Breast epithelium (tissue), 3 donors: ENCODE measurements at regions not wholly inside any gene's neighbourhood (a gene's known extent, or its start where the extent isn't known, plus 50 kb on each side); places are given as distances from the start of the nearest gene placed in this dataset.

Experiments
- CTCF ChIP-seq, 3 donors: fragments of 450-650 bp; IDR thresholded peaks; one replicate each; pipeline ENCODE4 v1.5.1; 2016 to 2017; ENCODE audit warnings: antibody characterized with exemption in 3 of 3, mild to moderate bottlenecking in 3 of 3, moderate library complexity in 3 of 3
- POLR2A ChIP-seq: fragments of 450-650 bp; IDR thresholded peaks from one replicate; pipeline ENCODE4 v1.6.1; 2016; ENCODE audit warnings: antibody characterized with exemption, mild to moderate bottlenecking, moderate library complexity
- POLR2AphosphoS5 ChIP-seq, 3 donors: sonication (generic); formaldehyde crosslinking; IDR thresholded peaks; one replicate each; pipeline ENCODE4 v1.6.1; 2017; ENCODE audit warnings: antibody characterized with exemption in 3 of 3

GRCh38 chr3:65194744-65195143, 506.9 kb upstream of the ADAMTS9 start:
- TF ChIP-seq CTCF (IDR thresholded peaks at IDR 0.05) (no peak), POLR2A (no peak), POLR2AphosphoS5 (IDR thresholded peaks at IDR 0.05) (no peak)
